Frontal cortex (tissue), 3 donors: ENCODE measurements at regions not wholly inside any gene's neighbourhood (a gene's known extent, or its start where the extent isn't known, plus 50 kb on each side); places are given as distances from the start of the nearest gene placed in this dataset.
A peak's percentile ranks its signal among the peaks of the same experiment; 100 is the strongest.

Experiments
- DNase-seq, 2 donors: peaks; one replicate each; pipeline ENCODE4 v3.0.0; 2012; ENCODE audit warnings: low spot score in 2 of 2
- FAIRE-seq: peaks from 2 replicates; lab custom pipeline; 2012; peaks lifted over from hg19 to GRCh38; lab: Jason Lieb, UNC
- donor health status: control.
- donor health status: control.
- donor health status: control.

- no peak for FAIRE-seq
- DNase-seq, result no peak
Observed at GRCh38 chr11:92866679-92867282, 102.7 kb upstream of the MTNR1B start.

GRCh38 chr11:92867913-92868619, 101.4 kb upstream of the MTNR1B start:
- FAIRE-seq (no peak), DNase-seq (no peak)

GRCh38 chr11:92869716-92870115, 99.7 kb upstream of the MTNR1B start:
- FAIRE-seq (no peak), DNase-seq (no peak)

GRCh38 chr11:92870196-92870832, 99.1 kb upstream of the MTNR1B start:
- no peak for DNase-seq
- no peak for FAIRE-seq

- no peak for DNase-seq
- FAIRE-seq, result no peak
Observed at GRCh38 chr11:92873551-92873950, 95.9 kb upstream of the MTNR1B start.

GRCh38 chr11:92875473-92875872, 94.0 kb upstream of the MTNR1B start:
- no peak for FAIRE-seq

GRCh38 chr11:92879086-92879485, 90.4 kb upstream of the MTNR1B start:
- no peak for DNase-seq

More at GRCh38 chr11:92875473-92875872, 94.0 kb upstream of the MTNR1B start:
- no peak for DNase-seq

GRCh38 chr11:92880381-92880780, 89.1 kb upstream of the MTNR1B start:
- DNase-seq (no peak), FAIRE-seq (no peak)

More at GRCh38 chr11:92879086-92879485, 90.4 kb upstream of the MTNR1B start:
- no peak for FAIRE-seq

GRCh38 chr11:92881940-92882450, 87.5 kb upstream of the MTNR1B start:
- peak in 1 of 2 donors; percentile 20 for DNase-seq
- no peak for FAIRE-seq

GRCh38 chr11:92882828-92883611, 86.4 kb upstream of the MTNR1B start:
- DNase-seq, result no peak
- FAIRE-seq, result no peak

- FAIRE-seq (no peak), DNase-seq (no peak)
Observed at GRCh38 chr11:92885600-92885999, 83.9 kb upstream of the MTNR1B start.

GRCh38 chr11:92886243-92886905, 83.1 kb upstream of the MTNR1B start:
- FAIRE-seq (no peak), DNase-seq (peak; percentile 38 to 61)

- FAIRE-seq (no peak), DNase-seq (no peak)
Observed at GRCh38 chr11:92888696-92889095, 80.8 kb upstream of the MTNR1B start.

- no peak for DNase-seq
- FAIRE-seq, result no peak
Observed at GRCh38 chr11:92890846-92891245, 78.6 kb upstream of the MTNR1B start.

- FAIRE-seq (no peak), DNase-seq (no peak)
Observed at GRCh38 chr11:92892802-92893684, 76.4 kb upstream of the MTNR1B start.

GRCh38 chr11:92894197-92894596, 75.3 kb upstream of the MTNR1B start:
- FAIRE-seq (no peak), DNase-seq (no peak)

- no peak for DNase-seq
- FAIRE-seq, result no peak
Observed at GRCh38 chr11:92897487-92897886, 72.0 kb upstream of the MTNR1B start.

- FAIRE-seq (no peak), DNase-seq (no peak)
Observed at GRCh38 chr11:92902417-92902816, 67.0 kb upstream of the MTNR1B start.

- DNase-seq (no peak), FAIRE-seq (no peak)
Observed at GRCh38 chr11:92907671-92908070, 61.8 kb upstream of the MTNR1B start.
